Gastrocnemius medialis (tissue), 4 donors: ENCODE measurements at regions not wholly inside any gene's neighbourhood (a gene's known extent, or its start where the extent isn't known, plus 50 kb on each side); places are given as distances from the start of the nearest gene placed in this dataset.

Experiments used
- POLR2A ChIP-seq, 2 donors: fragments of 450-650 bp; IDR thresholded peaks; one replicate each; pipeline ENCODE4 v1.6.1; 2017; ENCODE audit warnings: antibody characterized with exemption in 2 of 2, mild to moderate bottlenecking in 2 of 2, moderate library complexity in 2 of 2
- TF ChIP-seq, protein P1 (sequence below), 5 experiments: fragments of 450-650 bp in 3 of 5; fragments of 200-600 bp in 2 of 5; sonication (generic) in 2 of 5; IDR thresholded peaks in 4 of 5; conservative IDR thresholded peaks in 1 of 5; 1 replicate in 4 of 5; 2 replicates in 1 of 5; pipeline ENCODE4 v1.5.1; 2016 to 2019; ENCODE audit warnings: antibody characterized with exemption in 5 of 5, mild to moderate bottlenecking in 3 of 5, moderate library complexity in 3 of 5

DNA sequence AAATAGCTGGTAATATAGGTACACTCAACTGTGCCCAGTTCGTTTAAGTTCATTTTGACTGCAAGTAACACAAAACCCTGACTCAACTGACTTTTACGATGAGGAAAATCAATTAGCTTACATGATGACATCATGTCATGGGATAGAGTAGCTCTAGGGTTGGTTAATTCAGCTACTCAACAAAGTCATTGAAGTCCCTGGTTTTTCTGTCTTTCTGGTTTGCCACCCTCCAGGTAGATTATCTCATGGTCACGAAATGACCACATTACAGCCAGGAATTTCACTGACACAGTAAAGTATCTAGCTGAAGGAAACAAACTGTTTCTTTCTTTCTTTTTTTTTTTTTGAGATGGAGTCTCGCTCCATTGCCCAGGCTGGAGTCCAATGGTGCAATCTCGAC lies 68.5 kb upstream of the FUT8 start:
- TF ChIP-seq POLR2A (IDR thresholded peaks at IDR 0.05): no peak
- TF ChIP-seq, protein P1, sequence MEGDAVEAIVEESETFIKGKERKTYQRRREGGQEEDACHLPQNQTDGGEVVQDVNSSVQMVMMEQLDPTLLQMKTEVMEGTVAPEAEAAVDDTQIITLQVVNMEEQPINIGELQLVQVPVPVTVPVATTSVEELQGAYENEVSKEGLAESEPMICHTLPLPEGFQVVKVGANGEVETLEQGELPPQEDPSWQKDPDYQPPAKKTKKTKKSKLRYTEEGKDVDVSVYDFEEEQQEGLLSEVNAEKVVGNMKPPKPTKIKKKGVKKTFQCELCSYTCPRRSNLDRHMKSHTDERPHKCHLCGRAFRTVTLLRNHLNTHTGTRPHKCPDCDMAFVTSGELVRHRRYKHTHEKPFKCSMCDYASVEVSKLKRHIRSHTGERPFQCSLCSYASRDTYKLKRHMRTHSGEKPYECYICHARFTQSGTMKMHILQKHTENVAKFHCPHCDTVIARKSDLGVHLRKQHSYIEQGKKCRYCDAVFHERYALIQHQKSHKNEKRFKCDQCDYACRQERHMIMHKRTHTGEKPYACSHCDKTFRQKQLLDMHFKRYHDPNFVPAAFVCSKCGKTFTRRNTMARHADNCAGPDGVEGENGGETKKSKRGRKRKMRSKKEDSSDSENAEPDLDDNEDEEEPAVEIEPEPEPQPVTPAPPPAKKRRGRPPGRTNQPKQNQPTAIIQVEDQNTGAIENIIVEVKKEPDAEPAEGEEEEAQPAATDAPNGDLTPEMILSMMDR (IDR thresholded peaks at IDR 0.05 in 4 of 5, conservative IDR thresholded peaks at IDR 0.05 in 1 of 5): no peak
